Erythroblast (primary cell): ENCODE measurements at regions not wholly inside any gene's neighbourhood (a gene's known extent, or its start where the extent isn't known, plus 50 kb on each side); places are given as distances from the start of the nearest gene placed in this dataset.

Experiments used
- GATA1 ChIP-seq: IDR thresholded peaks from 2 replicates; pipeline ENCODE4 v1.6.1; 2011; ENCODE audit warnings: low read depth, mild to moderate bottlenecking, control low read depth, low read length, moderate library complexity
- POLR2A ChIP-seq: IDR thresholded peaks from 2 replicates; pipeline ENCODE4 v1.6.1; 2011; ENCODE audit warnings: mild to moderate bottlenecking, low read length

- no peak for TF ChIP-seq POLR2A
- no peak for TF ChIP-seq GATA1
Measured at GRCh38 chr22:27552176-27552575, 249.4 kb downstream of the MN1 start.
